OCI-LY3 (cell line): ENCODE measurements at regions not wholly inside any gene's neighbourhood (a gene's known extent, or its start where the extent isn't known, plus 50 kb on each side); places are given as distances from the start of the nearest gene placed in this dataset.

Experiments used
- H2AFZ ChIP-seq: fragments of 200-600, 300-600 bp; shearing (Covaris generic); 2 replicates; pipeline ENCODE4 v1.6.0; 2014; ENCODE audit warnings: antibody characterized with exemption, low read depth, low read length
- H3K27ac ChIP-seq: fragments of 200-600, 300-600 bp; sonication (generic); 2 replicates; pipeline ENCODE4 v1.5.1; 2014; ENCODE audit warnings: mild to moderate bottlenecking, low read length, moderate library complexity, mixed read lengths
- H3K27me3 ChIP-seq: fragments of 200-600, 300-600 bp; sonication (generic); 2 replicates; pipeline ENCODE4 v1.6.1; 2014; ENCODE audit warnings: low read depth, low read length, mixed read lengths
- H3K36me3 ChIP-seq: fragments of 200-600, 300-600 bp; sonication (generic); replicated peaks from 2 replicates; pipeline ENCODE3; 2014; ENCODE audit warnings: low read depth, low read length, mixed read lengths
- H3K4me1 ChIP-seq: fragments of 300-600, 200-600 bp; sonication (generic); 2 replicates; pipeline ENCODE4 v1.6.1; 2014; ENCODE audit warnings: low read length, mixed read lengths
- H3K4me2 ChIP-seq: fragments of 200-600, 300-600 bp; sonication (generic); 2 replicates; pipeline ENCODE4 v1.6.1; 2014; ENCODE audit warnings: low read length, mixed read lengths
- H3K4me3 ChIP-seq: fragments of 300-600, 200-600 bp; sonication (generic); 2 replicates; pipeline ENCODE4 v1.5.1; 2014; ENCODE audit warnings: antibody characterized with exemption, mild to moderate bottlenecking, low read length, moderate library complexity
- H3K79me2 ChIP-seq: fragments of 300-600, 200-600 bp; shearing (Covaris generic); 2 replicates; pipeline ENCODE4 v1.6.1; 2014; ENCODE audit warnings: mild to moderate bottlenecking, low read length, mixed read lengths
- H3K9ac ChIP-seq: fragments of 300-600, 200-600 bp; shearing (Covaris generic); 2 replicates; pipeline ENCODE4 v1.6.0; 2014; ENCODE audit warnings: mild to moderate bottlenecking, low read length, moderate library complexity
- H3K9me3 ChIP-seq: fragments of 200-600, 300-600 bp; shearing (Covaris generic); 2 replicates; pipeline ENCODE4 v1.6.1; 2014; ENCODE audit warnings: low read length, mixed read lengths; ENCODE audit not compliant: insufficient read depth
- H4K20me1 ChIP-seq: fragments of 200-600, 300-600 bp; sonication (generic); 2 replicates; pipeline ENCODE4 v1.6.1; 2016; ENCODE audit warnings: low read length, mixed read lengths; ENCODE audit not compliant: insufficient read depth
- CTCF ChIP-seq: fragments of 200-600, 300-600 bp; sonication (generic); IDR thresholded peaks from 2 replicates; pipeline ENCODE4 v1.5.1; 2014; ENCODE audit warnings: antibody characterized with exemption, low read length, low read depth
- EZH2phosphoT487 ChIP-seq: fragments of 200-600 bp; shearing (Covaris generic); IDR thresholded peaks from 2 replicates; pipeline ENCODE4 v1.6.1; 2018; ENCODE audit warnings: antibody characterized with exemption, mixed run types, low read depth

- Histone ChIP-seq H3K4me1 (no peaks in the 10 kb centered on the region), H3K4me3 (no peak overlapping the region), H3K27ac (no peak overlapping the region), H3K36me3 (no peaks in the 10 kb centered on the region), H3K27me3 (no peaks in the 10 kb centered on the region), H3K9ac (no peak overlapping the region), H3K79me2 (no peaks in the 10 kb centered on the region), H3K4me2 (no peak overlapping the region), H2AFZ (no peak overlapping the region), H4K20me1 (no peaks in the 10 kb centered on the region), H3K9me3 (no peaks in the 10 kb centered on the region)
- TF ChIP-seq EZH2phosphoT487 (no peak), CTCF (no peak)
These were observed 1454.1 kb downstream of the UQCRFS1 start for GRCh38 chr19:27758626-27759505.

GRCh38 chr19:27754700-27755099 is 1458.3 kb downstream of the UQCRFS1 start:
- H4K20me1 ChIP-seq: no peaks in the 10 kb centered on the region
- H3K9ac ChIP-seq: no peak overlapping the region
- H3K4me1 ChIP-seq: no peaks in the 10 kb centered on the region
- H3K36me3 ChIP-seq: no peaks in the 10 kb centered on the region
- no peaks in the 10 kb centered on the region for H3K79me2 ChIP-seq
- H3K9me3 ChIP-seq: no peaks in the 10 kb centered on the region
- no peak overlapping the region for H2AFZ ChIP-seq
- no peak overlapping the region for H3K4me2 ChIP-seq
- no peak overlapping the region for H3K27ac ChIP-seq
- no peaks in the 10 kb centered on the region for H3K27me3 ChIP-seq
- no peak overlapping the region for H3K4me3 ChIP-seq
- TF ChIP-seq CTCF (no peak), EZH2phosphoT487 (no peak)

GRCh38 chr19:27753622-27754021 is 1459.3 kb downstream of the UQCRFS1 start:
- no peak for TF ChIP-seq EZH2phosphoT487
- TF ChIP-seq CTCF: no peak
- Histone ChIP-seq H3K9ac (no peak overlapping the region), H3K27me3 (no peaks in the 10 kb centered on the region), H3K27ac (no peak overlapping the region), H3K36me3 (no peaks in the 10 kb centered on the region), H3K4me1 (no peaks in the 10 kb centered on the region), H2AFZ (no peak overlapping the region), H3K4me3 (no peak overlapping the region), H3K4me2 (no peak overlapping the region), H3K9me3 (no peaks in the 10 kb centered on the region), H3K79me2 (no peaks in the 10 kb centered on the region), H4K20me1 (no peaks in the 10 kb centered on the region)

GRCh38 chr19:27752530-27753184 is 1460.3 kb downstream of the UQCRFS1 start:
- Histone ChIP-seq H3K4me2 (no peak overlapping the region), H3K36me3 (no peaks in the 10 kb centered on the region), H3K4me1 (no peaks in the 10 kb centered on the region), H3K9me3 (no peaks in the 10 kb centered on the region), H3K9ac (no peak overlapping the region), H4K20me1 (no peaks in the 10 kb centered on the region), H3K27me3 (no peaks in the 10 kb centered on the region), H2AFZ (no peak overlapping the region), H3K27ac (no peak overlapping the region), H3K79me2 (no peaks in the 10 kb centered on the region), H3K4me3 (no peak overlapping the region)
- TF ChIP-seq EZH2phosphoT487 (no peak), CTCF (no peak)
